HG03066 (cell line): ENCODE measurements at regions not wholly inside any gene's neighbourhood (a gene's known extent, or its start where the extent isn't known, plus 50 kb on each side); places are given as distances from the start of the nearest gene placed in this dataset.

Source experiments
- ATAC-seq: cut with Tn5 transposase; IDR thresholded peaks from one replicate; pipeline ENCODE4 v1.9.1; 2021; ENCODE audit warnings: low read depth; ENCODE audit not compliant: unreplicated experiment

DNA sequence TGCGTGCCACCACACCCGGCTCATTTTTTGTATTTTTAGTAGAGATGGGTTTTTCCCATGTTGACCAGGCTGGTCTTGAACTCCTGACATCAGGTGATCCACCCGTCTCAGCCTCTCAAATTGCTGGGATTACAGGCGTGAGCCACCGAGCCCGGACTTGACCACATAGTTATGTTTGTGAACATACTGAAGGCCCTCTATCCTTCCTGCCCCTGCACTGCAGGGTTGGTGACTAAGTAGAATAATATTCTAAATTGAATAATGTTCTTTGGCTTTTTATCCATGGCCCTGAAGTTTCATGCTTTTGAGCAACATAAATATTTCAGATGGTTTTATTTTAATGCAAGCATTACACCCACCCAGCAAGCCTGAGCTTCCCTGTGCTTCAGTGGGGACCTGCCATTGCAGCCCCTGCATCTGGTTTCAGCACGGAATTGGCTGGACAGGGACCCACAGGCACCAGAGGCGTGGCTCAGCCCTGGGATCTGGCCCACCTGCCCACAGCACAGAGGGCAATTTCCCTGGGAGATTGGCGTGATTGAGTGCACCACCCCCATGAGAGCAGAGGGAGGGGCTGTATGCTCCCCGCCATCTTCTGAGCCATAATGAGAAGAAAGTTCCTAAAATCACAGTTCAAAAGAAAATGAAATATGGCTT is 460.5 kb downstream of the BRD1 start:
- no peak for ATAC-seq

DNA sequence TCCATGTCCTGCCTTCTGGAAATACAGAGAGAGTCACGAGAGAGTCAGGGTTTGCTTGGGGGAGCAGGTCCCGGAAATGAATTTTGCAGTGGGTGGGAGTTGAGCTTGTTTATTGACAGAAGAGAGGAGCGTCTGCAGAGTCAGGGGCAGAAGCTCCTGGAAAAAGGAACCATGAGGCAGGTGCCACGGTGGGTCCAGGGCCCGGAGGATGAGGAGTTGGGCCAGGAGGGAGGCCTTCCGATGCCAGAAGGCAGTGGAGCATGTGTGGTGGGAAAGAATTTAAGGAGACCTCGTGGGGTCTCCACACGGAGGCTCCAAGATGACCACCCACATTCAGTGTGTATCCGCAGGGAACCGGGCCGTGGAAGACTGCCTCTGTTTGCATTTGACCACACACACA is 461.2 kb downstream of the BRD1 start:
- no peak for ATAC-seq

DNA sequence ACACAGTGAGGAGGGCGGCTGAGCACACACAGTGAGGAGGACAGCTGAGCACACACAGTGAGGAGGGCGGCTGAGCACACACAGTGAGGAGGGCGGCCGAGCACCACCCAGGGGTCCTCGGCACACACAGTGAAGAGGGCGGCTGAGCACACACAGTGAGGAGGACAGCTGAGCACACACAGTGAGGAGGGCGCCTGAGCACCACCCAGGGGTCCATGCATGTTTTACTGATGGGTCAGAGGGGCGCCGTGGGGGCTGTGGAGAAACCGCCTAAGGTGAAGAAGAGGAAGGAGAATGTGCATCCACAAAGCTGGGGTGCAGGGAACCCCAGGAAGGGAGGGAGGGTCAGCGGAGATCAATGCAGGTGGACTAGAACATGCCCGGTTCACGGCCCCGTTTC is 461.8 kb downstream of the BRD1 start:
- ATAC-seq = no peak

DNA sequence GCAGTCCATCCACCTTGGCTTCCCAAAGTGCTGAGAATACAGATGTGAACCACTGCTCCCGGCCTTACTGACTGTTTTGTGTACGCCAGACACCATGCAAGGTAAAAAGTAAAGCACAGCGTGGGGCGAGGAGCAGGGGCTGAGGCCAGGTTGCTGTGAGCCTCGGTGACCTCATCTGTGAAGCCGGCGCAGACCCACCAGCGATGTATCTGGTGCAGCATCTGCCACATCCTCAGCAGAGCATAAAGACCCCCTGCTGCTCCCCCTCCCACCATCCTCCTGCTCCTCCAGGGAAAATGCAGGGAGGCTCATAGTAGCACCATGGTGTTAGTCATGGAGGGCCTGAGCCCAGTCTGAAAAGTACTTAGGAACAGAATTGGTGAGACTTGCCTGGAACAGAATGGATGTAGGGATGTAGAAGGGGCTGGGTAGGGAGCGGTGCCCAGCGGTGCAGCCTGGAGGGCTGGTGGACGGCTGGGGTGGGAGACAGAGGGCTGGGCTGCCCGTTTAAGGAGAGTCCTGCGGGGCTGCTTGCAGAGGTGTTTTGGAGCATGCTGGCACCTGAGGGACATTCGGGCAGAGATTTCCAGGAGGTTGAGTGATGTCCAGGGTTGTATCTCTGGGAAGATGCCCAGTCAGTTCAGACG is 462.4 kb downstream of the BRD1 start:
- ATAC-seq = no peak

DNA sequence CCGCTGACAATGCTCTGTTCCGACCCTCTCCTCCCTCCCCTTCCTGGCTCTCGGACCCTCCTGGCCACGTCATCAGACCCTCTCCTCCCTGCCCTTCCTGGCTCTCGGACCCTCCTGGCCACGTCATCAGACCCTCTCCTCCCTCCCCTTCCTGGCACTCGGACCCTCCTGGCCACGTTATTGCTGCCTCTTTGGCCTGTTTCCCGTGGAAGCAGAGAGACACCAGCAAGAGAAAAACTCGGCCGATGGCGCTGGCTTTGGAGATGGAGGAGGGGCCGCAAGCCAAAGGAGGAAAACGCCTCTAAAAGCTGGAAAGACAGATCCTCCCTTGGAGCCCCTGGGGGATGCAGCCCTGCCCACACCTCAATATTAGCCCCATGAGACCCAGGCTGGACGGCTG is 463.3 kb downstream of the BRD1 start:
- no peak for ATAC-seq

DNA sequence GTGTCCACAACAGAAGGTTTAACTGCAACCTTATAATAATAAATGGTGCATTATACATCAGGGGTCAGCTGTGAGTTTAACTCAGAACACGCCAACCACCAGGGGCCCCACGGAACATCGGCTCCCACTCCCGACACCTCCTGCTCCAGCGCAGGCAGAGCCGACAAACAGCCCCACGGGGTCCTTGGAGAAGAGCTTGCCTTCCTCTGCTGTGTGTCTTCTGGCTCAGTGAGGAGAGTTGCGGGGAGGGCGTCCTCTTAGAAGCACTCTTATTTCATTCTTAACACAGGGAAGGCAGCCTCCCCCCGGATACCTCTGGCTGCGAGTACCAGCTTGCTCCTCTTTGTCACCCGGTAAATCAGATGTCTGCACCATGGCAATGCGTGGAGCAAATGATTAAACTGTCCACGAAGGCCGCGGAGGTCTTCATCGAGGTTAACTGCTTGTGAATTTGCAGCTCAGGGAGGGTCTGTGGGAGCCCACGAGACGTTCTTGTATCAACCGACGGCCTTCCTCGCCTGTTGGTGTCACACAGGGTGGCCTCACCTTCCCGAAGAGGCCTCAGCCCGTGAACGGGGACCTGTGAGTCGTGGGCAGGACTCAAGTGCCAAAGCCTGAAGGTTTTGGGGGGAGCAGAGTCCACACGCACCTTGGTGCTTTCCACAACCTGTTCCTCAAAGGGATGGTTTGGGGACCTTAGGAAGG is 464.0 kb downstream of the BRD1 start:
- ATAC-seq = no peak

DNA sequence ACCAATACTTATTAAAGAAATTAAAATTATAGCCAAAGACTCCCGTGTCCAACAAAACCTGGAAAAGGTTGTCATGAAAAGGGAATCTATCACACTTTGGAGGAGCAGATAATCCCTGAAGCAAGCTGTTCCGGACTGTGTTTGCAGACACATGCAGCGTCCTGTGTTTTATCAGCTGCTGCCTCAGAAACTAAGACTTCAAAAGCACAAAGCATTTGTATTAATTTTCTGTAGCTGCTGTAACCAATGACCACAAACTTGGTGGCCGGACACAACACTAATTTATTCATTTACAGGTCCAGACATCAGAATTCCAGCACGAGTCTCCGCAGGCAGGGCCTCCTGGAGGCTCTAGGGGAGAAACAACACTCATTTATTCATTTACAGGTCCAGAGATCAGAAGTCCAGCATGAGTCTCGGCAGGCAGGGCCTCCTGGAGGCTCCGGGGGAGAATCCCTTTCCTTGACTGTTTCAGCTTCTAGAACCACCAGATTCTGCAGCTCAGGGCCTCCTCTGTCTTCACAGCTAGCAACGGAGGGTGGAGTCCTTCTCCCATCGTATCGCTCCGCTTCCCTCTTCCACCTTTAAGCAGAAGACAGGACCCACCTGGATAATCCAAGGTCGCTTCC is 465.3 kb downstream of the BRD1 start:
- no peak for ATAC-seq

DNA sequence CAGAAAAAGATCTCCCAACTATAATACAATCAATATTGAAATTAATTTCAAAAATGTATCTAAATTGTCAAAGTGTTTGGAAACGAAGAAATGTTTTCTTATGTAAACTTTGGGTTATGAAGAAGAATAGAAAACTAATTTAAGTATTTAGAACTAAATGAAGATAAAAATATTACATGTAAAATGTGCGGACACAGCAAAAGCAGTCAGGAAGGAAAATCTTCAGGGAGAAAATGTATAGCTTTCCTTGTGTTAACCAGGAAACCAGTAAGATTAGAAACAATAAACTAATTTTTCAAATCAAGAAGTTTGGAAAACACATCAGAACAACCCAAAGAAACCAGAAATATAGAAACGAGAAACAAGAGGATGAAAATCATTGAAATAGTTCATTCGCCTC is 466.5 kb downstream of the BRD1 start:
- no peak for ATAC-seq

DNA sequence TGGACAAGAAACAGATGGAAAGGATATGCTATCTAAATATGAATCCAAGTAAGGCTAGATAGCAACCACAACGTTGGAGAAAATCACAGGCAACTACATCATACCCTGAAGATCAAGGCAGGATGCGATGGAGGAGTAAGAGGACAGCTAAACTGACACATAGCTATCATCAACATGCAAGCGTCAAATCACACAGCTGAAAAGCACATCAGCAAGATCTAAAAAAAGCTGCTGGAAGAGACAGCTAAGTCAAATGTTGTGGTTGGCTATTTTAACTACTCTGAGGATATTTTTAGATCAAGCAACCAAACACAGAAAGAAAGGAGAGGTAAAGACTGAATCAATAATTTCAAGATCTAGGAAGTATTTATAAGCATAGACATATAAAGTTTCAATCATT is 466.9 kb downstream of the BRD1 start:
- ATAC-seq = no peak

DNA sequence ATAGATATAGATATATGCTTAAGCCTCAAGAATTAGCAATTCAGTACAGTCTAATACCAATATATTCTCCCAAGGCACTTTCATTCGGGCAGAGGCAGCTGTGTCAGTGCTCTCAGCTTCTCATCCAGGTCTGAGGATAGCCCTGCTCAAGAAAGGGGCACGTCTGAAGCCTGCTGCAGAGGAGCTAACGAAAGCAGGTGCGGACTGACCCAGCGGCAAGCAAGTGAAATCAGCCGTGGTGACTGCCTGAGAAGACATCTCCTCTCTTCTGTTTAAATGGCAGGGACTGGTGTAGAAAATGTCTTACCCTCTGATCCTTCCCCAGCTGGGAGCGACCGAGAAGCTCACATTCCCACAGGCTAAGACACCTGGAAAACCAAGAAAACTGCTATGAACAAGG is 468.6 kb downstream of the BRD1 start:
- ATAC-seq = no peak

DNA sequence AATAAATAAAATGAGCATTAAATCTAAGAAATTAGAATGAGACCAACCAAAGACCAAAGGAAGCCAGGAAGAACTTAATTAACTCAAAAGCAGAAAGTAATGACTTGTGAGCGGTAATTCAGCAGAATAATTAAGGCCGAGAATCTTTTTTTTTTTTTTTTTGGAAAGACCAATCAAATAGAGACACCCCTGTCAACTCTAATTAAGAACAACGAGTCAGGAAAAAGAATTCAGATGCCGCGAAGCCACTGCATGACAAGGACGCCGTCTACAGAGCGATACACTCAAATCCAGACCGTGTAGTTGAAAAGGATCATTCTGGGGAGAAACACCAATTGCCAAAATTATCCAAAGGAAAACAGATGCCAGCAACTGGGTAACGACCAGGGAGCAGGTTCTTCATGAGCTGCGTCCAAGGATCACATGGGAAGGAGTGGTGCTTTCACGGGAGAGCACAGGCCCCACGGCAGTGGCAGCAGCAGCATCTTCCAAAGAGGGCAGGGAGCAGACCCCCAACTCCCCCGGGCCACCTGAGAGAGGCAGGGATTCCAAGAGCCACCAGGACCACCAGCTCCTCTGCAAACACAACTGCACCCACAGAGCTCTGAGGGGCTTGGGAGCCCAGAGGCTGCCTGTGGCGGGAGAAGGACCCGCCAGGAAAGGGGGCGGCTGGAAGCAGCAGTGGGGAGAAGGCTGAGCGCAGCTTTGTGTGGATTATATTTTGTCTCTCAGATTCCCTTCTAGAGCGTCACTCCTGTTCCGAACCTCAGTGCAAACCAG is 469.8 kb downstream of the BRD1 start:
- ATAC-seq = no peak

DNA sequence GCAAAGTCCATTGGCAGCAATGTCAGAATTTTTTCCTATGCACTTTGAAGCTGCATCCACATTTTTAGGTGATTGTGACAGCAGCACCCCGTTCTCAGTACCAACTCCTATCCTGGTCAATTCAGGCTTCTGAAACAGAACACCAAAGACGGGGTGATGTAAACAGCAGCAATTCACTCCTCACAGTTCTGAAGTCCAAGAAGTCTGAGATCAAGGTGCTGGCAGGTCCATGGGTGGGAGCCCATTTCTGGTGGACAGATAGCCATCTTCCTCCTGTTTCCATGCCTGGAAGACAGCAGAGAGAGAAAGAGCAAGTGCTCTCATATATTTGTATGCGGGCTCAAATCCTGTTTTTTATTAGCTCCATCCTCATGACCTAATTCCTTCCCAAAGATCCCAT is 471.2 kb downstream of the BRD1 start:
- no peak for ATAC-seq

DNA sequence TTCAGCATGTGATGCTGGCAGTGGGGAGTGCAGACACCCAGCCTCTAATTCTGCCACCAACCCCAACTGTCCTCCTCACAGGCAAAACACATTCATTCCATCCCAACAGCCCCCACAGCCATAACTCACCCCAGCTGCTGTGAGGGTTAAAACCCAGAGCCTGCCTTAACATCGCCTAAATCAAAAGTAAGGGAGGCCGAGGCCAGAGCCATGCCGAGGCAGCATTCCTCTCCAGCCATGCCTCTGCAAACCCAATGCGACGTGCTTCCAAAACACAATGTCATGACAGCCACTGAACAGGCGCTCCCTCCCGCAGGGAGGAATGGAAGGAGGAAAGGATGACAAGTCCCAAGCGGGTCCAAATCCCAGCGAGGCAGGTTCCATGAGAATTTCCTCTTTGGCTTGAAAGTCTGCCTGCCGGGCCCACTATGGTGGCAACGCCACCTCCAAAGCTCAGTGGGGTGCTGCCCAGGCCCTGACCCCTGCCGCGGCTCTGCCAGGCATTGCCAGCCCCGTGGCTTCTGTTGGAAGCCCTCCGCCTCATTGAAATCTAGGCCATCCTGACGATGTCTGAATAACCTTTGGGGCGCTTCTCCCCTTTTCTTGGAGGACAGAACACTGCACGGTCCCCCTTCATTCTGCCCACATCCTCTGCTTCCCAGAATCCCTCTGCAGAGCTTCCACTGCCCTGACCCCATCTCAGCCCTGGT is 472.3 kb downstream of the BRD1 start:
- no peak for ATAC-seq

DNA sequence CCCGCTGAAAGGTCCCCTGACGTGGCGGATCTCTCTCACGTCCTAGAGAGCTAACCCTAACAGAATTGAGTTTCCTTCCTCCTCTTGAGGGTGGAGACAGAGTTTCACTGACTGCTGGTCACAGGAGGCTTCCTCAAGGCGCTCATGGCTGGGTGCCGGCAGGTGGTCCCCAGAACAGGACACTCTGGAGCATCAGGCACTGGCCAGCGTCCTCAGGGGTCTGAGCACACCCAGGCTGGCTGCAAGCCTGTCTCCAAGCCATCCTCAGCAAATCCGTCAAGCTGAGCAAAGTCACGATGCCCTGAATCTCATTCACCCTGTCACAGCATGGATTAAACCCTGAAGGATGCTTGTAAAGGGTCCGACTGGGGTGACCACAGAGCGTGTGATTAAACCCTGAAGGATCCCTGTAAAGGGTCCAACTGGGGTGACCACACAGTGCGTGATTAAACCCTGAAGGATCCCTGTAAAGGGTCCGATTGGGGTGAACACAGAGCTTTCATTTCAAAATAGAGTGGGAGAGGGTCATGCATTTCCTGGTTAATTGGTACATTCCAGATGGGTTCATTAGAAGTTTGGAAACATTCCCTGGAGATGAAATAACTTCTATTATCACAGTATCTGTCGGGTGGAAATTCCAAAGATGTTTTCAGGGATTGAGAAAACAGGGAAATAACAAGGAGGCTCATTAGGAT is 473.0 kb downstream of the BRD1 start:
- no peak for ATAC-seq

DNA sequence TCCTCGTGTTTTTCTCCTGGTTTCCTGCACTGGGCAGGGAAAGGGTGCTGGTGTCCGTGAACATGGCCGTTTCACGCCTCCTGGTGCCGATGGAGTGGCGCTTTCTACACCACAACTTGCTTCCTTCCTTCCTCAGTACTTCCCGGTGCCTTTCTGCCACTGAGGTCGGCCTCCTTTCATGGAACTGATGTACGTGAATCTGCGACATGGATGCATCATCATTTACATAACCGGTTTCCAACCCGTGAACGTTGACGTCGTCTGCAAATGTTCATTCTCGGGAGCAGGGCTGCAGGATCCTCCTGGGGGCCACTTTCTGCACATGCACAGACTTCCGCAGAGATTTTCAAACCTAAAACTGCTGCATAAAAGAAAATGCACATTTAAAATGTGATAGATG is 474.4 kb downstream of the BRD1 start:
- ATAC-seq = no peak

DNA sequence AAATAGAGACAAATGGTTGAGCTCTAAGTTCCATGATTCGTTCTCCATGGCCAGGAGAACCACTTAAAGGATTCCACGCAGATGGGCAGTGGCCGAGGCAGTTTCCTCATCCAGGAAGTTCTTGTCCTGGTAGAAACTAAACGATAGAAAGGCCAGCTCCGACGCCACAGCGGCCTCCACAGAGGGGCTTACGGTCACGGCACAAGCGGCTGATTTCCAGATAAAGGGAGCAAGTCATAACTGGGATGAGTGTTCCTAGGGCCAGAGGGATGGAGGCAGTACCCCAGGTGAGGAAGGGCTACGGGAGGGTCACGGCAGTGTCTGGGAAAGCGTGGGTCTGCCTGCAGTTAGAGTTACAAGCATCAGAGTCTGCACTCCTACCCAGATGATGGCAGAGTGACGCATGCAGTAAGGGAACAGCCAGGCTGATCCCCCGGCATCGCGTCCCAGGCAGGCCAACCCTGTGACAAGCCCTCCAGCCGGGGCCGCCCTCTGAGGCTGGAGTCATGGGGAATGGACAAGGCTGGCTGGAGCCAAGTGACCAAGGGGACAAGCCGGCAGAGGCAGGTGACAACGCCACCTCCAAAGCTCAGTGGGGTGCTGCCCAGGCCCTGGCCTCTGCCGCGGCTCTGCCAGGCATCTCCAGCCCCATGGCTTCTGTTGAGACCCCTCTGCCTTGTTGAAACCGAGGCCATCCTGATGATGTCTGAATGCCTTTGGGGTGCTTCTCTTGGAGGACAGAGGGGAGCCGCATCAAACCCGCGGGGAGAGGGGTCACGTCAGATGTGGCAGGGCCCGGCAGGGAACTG is 475.1 kb downstream of the BRD1 start:
- ATAC-seq = no peak

DNA sequence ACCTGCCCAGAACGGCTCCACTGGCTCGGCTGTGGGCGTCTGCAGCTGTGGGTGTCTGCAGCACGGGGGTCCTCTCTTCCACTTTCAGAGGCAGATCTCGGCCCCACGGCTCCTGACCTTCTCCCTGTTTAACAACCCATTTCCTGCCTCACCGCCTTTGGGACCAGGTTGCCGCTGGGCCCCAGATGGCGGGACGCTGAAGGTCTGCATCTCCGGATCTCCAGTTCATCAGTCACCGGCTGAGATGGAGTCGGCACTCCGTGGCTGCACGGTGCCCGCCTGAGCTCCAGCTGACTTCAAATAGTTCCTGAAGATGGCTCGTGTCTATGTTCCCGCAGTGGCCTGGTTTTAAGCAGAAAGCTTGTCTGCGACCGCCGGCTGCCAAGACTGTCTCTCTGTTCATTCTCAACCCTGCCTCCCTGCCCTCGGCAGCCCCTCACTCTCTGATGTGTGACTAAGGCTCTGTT is 475.9 kb downstream of the BRD1 start:
- no peak for ATAC-seq

DNA sequence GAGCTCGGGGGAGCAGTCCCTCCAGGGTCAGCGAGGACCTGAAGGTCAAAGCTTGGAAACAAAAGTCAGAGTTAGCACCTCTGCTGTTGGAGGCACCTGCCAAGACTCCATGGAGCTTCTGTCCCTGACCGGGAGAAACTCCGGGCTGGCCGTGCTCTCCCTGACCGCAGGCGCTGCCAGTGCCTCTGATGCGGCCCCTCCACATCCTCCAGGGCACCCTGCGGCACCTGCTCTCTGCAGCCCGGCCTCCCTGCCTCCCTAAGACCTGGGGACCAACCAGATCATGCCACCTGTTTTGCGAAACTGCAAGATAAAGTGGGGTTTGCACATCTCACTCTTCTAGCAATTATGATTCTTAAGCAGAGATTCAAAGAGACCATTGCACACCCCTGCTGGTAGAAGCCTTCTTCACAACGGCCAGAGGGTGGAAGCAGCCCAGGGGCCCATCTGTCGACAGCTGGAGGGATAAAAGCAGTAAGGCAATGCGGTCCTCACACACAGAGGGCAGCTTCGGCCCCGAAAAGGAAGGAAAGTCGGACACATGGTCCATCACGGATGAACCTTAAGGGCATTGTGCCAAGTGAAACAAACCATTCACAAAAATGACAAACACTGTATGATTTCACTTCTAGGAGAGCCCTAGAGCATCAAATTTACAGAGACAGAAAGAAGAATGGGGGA is 477.1 kb downstream of the BRD1 start:
- no peak for ATAC-seq
